ENCODE measurements at regions not wholly inside any gene's neighbourhood (a gene's known extent, or its start where the extent isn't known, plus 50 kb on each side); places are given as distances from the start of the nearest gene placed in this dataset.

DNA sequence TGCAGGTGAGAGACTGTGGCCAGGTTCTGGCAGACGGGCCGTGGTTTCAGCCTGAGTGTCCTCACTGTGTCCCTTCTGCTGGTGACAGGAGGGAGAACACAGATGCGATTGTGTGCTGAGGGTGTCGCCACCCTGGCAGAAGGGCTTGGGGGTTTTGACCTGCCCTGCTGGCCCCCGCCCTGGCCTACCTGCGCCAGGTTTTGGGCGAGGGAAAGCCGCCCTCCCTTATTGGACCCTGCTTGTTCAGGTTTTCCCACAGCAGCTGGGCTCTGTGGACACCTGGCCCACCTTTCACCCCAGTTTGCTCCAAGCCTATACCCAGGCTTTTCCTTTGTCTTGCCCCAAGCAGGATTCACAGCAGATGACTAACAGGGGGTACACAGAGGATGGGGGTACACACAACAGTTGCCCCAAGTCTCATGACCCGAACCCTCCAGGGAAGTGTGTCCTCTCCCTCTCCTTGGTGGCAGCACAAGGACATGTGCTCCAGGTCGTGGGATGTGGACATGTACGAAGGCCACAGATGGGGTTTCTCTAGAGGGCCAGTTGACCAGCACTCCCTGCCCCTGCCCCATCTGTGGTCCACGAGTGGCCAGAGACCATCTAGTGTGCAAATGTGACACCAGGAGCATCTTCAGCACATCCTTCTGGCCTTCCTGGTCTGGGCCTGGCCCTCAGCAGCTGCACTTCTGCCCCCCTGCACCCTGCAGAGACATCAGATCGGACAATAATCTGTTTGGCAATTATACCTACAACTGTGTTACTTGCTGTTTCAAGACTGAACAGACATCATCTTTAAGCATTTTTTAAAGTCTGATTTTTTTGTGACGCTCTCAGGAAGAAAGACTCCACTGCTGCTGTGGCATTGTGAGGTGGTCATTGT lies 265.8 kb upstream of the IRX4 start:
- intact Hi-C loops (cut with DNase I; ENCODE audit: low total_unique reads) (no loop called here), in situ Hi-C loops (cut with MboI; ENCODE audit: low sequenced_read_pairs in 4 of 4) (no loop called here)
- DNase-seq (no peak), ATAC-seq (no peak)
- Histone ChIP-seq H3K4me1 (no peaks in the 10 kb centered on the region), H3K4me3 (no peak overlapping the region), H3K27ac (no peak overlapping the region), H3K9me3 (no peaks in the 10 kb centered on the region), H3K27me3 (peaks cover 0 to 4% (median 4%) of the 10 kb centered on the region in 3 donors), H3K36me3 (no peaks in the 10 kb centered on the region)
- no peak for TF ChIP-seq POLR2A (IDR thresholded peaks at IDR 0.05)
- TF ChIP-seq, protein P1, sequence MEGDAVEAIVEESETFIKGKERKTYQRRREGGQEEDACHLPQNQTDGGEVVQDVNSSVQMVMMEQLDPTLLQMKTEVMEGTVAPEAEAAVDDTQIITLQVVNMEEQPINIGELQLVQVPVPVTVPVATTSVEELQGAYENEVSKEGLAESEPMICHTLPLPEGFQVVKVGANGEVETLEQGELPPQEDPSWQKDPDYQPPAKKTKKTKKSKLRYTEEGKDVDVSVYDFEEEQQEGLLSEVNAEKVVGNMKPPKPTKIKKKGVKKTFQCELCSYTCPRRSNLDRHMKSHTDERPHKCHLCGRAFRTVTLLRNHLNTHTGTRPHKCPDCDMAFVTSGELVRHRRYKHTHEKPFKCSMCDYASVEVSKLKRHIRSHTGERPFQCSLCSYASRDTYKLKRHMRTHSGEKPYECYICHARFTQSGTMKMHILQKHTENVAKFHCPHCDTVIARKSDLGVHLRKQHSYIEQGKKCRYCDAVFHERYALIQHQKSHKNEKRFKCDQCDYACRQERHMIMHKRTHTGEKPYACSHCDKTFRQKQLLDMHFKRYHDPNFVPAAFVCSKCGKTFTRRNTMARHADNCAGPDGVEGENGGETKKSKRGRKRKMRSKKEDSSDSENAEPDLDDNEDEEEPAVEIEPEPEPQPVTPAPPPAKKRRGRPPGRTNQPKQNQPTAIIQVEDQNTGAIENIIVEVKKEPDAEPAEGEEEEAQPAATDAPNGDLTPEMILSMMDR (IDR thresholded peaks at IDR 0.05 in 4 of 5, conservative IDR thresholded peaks at IDR 0.05 in 1 of 5), result no peak

DNA sequence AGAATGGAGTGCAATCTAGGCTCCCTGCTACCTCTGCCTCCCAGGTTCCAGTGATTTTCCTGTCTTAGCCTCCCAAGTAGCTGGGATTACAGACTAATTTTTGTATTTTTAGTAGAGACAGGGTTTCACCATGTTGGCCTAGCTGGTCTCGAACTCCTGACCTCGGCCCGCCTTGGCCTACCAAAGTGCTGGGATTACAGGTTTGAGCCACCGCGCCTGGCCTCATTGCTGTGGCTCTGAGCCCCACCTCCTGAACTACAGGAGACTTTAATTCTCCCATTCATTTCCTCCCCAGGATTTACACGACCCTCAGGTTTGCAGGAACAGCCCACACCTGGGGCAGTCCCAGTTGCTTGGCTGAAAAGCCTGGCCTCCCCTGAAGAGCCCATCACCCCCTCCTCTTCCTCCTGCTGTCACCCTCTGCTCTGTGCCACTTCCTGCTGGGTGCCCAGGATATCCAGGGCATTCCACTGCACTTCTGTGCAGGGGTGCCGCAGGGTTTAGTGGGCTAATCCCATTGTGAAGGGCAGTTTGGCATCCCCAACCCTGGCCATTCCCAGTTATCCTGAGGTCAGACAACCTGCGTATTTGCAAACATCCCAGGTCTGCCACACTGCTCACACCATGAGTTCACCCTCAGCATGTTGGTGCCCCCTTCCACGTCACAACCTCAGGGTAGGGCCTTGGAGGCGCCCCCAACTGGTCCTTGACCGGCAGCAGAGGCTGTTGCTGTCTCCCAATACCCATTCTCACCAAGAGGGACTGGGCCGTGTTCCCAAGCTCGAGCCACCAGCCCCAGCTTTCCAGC lies 265.0 kb upstream of the IRX4 start:
- DNase-seq (no peak), ATAC-seq (no peak)
- intact Hi-C loops (cut with DNase I; ENCODE audit: low total_unique reads) (no loop called here), in situ Hi-C loops (cut with MboI; ENCODE audit: low sequenced_read_pairs in 4 of 4) (no loop called here)
- no peaks in the 10 kb centered on the region for H3K4me1 ChIP-seq
- TF ChIP-seq, protein P1 (IDR thresholded peaks at IDR 0.05 in 4 of 5, conservative IDR thresholded peaks at IDR 0.05 in 1 of 5), result no peak
- no peak for TF ChIP-seq POLR2A (IDR thresholded peaks at IDR 0.05)
- H3K9me3 ChIP-seq, result no peaks in the 10 kb centered on the region
- H3K4me3 ChIP-seq, result no peak overlapping the region
- no peaks in the 10 kb centered on the region for H3K36me3 ChIP-seq
- peaks cover 0 to 4% (median 4%) of the 10 kb centered on the region in 3 donors for H3K27me3 ChIP-seq
- H3K27ac ChIP-seq, result no peak overlapping the region

DNA sequence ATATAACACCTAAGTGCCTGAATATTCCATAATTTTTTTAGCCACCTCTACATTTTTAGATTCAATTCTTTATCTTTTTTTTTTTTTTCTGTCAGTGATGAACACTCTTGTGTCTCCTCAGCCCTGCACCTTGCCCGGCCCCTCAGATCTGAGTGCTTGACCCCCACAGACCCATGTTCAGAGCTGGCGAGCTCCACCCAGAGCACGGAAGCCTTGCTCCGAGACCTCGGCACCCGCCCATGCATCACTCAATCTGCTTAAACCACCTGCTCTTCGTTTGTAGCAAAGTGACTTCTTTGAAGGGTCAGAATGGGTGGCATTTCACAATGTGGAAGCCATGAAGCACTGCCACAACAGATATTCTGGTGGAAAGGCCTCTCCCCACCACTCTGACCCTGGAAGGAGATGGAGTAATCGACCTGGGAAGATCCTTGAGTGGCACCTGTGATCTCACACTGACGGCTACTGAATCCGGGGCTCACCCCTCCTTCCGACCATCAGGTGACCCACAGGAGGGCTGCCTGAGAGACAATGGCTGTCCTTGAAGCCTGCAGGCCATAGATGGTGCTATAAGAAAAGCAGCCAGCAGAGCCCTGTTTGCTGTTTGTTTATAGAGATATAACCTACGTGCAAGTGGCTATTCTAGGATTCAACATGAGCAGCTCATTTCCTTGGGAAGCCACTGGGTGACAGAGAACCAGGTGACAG lies 261.1 kb upstream of the IRX4 start:
- intact Hi-C loops (cut with DNase I; ENCODE audit: low total_unique reads) (no loop called here), in situ Hi-C loops (cut with MboI; ENCODE audit: low sequenced_read_pairs in 4 of 4) (no loop called here)
- Histone ChIP-seq H3K27ac (no peak overlapping the region), H3K4me3 (no peak overlapping the region), H3K9me3 (no peaks in the 10 kb centered on the region), H3K4me1 (no peaks in the 10 kb centered on the region), H3K27me3 (no peaks in the 10 kb centered on the region), H3K36me3 (no peaks in the 10 kb centered on the region)
- ATAC-seq (no peak), DNase-seq (no peak)
- TF ChIP-seq, protein P1 (IDR thresholded peaks at IDR 0.05 in 4 of 5, conservative IDR thresholded peaks at IDR 0.05 in 1 of 5), result no peak
- TF ChIP-seq POLR2A (IDR thresholded peaks at IDR 0.05), result no peak

DNA sequence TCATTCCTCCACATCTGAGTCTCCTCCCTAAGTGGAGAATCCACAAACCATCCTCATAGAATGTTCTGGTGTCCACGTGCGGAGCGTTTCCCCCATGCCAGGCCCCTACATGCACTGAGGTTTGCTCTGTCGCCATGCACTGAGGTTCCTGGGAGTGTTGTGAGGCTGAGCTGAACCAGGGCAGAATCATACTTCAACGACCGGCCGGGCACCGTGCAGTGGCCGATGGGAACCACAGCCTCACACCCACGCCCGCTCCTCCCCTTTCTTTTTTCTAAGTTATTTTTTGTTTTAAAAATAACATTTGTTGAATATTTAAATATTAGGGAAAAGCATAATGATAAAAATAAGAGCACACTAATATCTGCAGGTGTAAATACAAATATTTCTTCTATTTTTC lies 260.4 kb upstream of the IRX4 start:
- H3K36me3 ChIP-seq, result no peaks in the 10 kb centered on the region
- intact Hi-C loops (cut with DNase I; ENCODE audit: low total_unique reads), result no loop called here

More for the DNA sequence above, 260.4 kb upstream of the IRX4 start:
- Histone ChIP-seq H3K27me3 (no peaks in the 10 kb centered on the region), H3K4me1 (no peaks in the 10 kb centered on the region), H3K4me3 (no peak overlapping the region), H3K9me3 (no peaks in the 10 kb centered on the region), H3K27ac (no peak overlapping the region)
- TF ChIP-seq, protein P1 (IDR thresholded peaks at IDR 0.05 in 4 of 5, conservative IDR thresholded peaks at IDR 0.05 in 1 of 5), result no peak
- no peak for TF ChIP-seq POLR2A (IDR thresholded peaks at IDR 0.05)
- in situ Hi-C loops (cut with MboI; ENCODE audit: low sequenced_read_pairs in 4 of 4), result no loop called here
- DNase-seq (no peak), ATAC-seq (no peak)
